ENCODE measurements at regions not wholly inside any gene's neighbourhood (a gene's known extent, or its start where the extent isn't known, plus 50 kb on each side); places are given as distances from the start of the nearest gene placed in this dataset.

GRCh38 chr2:176844461-176844860 is 368.1 kb upstream of the HNRNPA3 start:
- Histone ChIP-seq H3K36me3 (ENCODE audit: insufficient read depth, low read length, poor library complexity, severe bottlenecking) (no peaks in the 10 kb centered on the region), H3K27ac (ENCODE audit: low read depth, low read length, poor library complexity, severe bottlenecking) (no peak overlapping the region), H3K4me3 (ENCODE audit: low read depth, low read length, poor library complexity, severe bottlenecking) (no peak overlapping the region), H3K27me3 (replicated peaks; ENCODE audit: insufficient read depth, low read depth, low read length, poor library complexity) (no peaks in the 10 kb centered on the region), H3K9me3 (ENCODE audit: low read depth, low read length, poor library complexity, severe bottlenecking) (no peaks in the 10 kb centered on the region), H3K4me1 (ENCODE audit: insufficient read depth, low read length, poor library complexity, severe bottlenecking) (no peaks in the 10 kb centered on the region)
- no peak for DNase-seq (ENCODE audit: low spot score)
- no peak for TF ChIP-seq CTCF (conservative IDR thresholded peaks at IDR 0.05; ENCODE audit: low read depth, low read length)
- TF ChIP-seq EZH2 (IDR thresholded peaks at IDR 0.05; ENCODE audit: borderline replicate concordance, low read depth, low read length, poor library complexity, severe bottlenecking) = no peak
- BruUV-seq (replicated peaks) = no TSS peak
- CTCF ChIA-PET = no interaction called here
- intact Hi-C loops (cut with micrococcal nuclease; ENCODE audit: unreplicated experiment) = no loop called here
- POLR2A ChIA-PET (ENCODE audit: low non-redundant PET) = no interaction called here

GRCh38 chr2:176845718-176846117 is 366.9 kb upstream of the HNRNPA3 start:
- DNase-seq (ENCODE audit: low spot score) = no peak
- BruUV-seq (replicated peaks) = no TSS peak
- intact Hi-C loops (cut with micrococcal nuclease; ENCODE audit: unreplicated experiment) = no loop called here
- Histone ChIP-seq H3K36me3 (ENCODE audit: insufficient read depth, low read length, poor library complexity, severe bottlenecking) (no peaks in the 10 kb centered on the region), H3K9me3 (ENCODE audit: low read depth, low read length, poor library complexity, severe bottlenecking) (no peaks in the 10 kb centered on the region), H3K4me1 (ENCODE audit: insufficient read depth, low read length, poor library complexity, severe bottlenecking) (no peaks in the 10 kb centered on the region), H3K27me3 (replicated peaks; ENCODE audit: insufficient read depth, low read depth, low read length, poor library complexity) (no peaks in the 10 kb centered on the region), H3K27ac (ENCODE audit: low read depth, low read length, poor library complexity, severe bottlenecking) (no peak overlapping the region), H3K4me3 (ENCODE audit: low read depth, low read length, poor library complexity, severe bottlenecking) (no peak overlapping the region)
- TF ChIP-seq CTCF (conservative IDR thresholded peaks at IDR 0.05; ENCODE audit: low read depth, low read length) = no peak
- ChIA-PET POLR2A (ENCODE audit: low non-redundant PET) (interaction anchor here (0.7 kb wide), 1 partner anchor 1864 kb away, joined by 3 read pairs; no protein-coding TSS in a partner anchor), CTCF (no interaction called here)

- Histone ChIP-seq H3K27me3 (replicated peaks; ENCODE audit: insufficient read depth, low read depth, low read length, poor library complexity) (no peaks in the 10 kb centered on the region), H3K4me1 (ENCODE audit: insufficient read depth, low read length, poor library complexity, severe bottlenecking) (peaks cover 9% of the 10 kb centered on the region), H3K36me3 (ENCODE audit: insufficient read depth, low read length, poor library complexity, severe bottlenecking) (no peaks in the 10 kb centered on the region), H3K4me3 (ENCODE audit: low read depth, low read length, poor library complexity, severe bottlenecking) (no peak overlapping the region), H3K27ac (ENCODE audit: low read depth, low read length, poor library complexity, severe bottlenecking) (no peak overlapping the region), H3K9me3 (ENCODE audit: low read depth, low read length, poor library complexity, severe bottlenecking) (no peaks in the 10 kb centered on the region)
- TF ChIP-seq CTCF (conservative IDR thresholded peaks at IDR 0.05; ENCODE audit: low read depth, low read length) (no peak), EZH2 (IDR thresholded peaks at IDR 0.05; ENCODE audit: borderline replicate concordance, low read depth, low read length, poor library complexity, severe bottlenecking) (no peak)
- CTCF ChIA-PET = no interaction called here
- POLR2A ChIA-PET (ENCODE audit: low non-redundant PET) = no interaction called here
- no peak for DNase-seq (ENCODE audit: low spot score)
- intact Hi-C loops (cut with micrococcal nuclease; ENCODE audit: unreplicated experiment) = no loop called here
- BruUV-seq (replicated peaks) = no TSS peak
These were observed 365.0 kb upstream of the HNRNPA3 start for GRCh38 chr2:176847575-176847974.
